Neural progenitor cell (in vitro differentiated cells): ENCODE measurements at regions not wholly inside any gene's neighbourhood (a gene's known extent, or its start where the extent isn't known, plus 50 kb on each side); places are given as distances from the start of the nearest gene placed in this dataset.

ENCODE experiments used
- DNase-seq: peaks from one replicate; pipeline ENCODE4 v3.0.0-alpha.2; 2016; ENCODE audit warnings: low spot score
- H2AFZ ChIP-seq: fragments of 200-600 bp; sonication (generic); replicated peaks from 2 replicates; pipeline ENCODE4 v1.6.1; 2016; ENCODE audit warnings: antibody characterized with exemption
- H3F3A ChIP-seq: fragments of 200-600 bp; sonication (generic); 2 replicates; pipeline ENCODE4 v1.6.1; 2016; ENCODE audit warnings: antibody characterized with exemption, low read depth
- H3K27ac ChIP-seq: fragments of 200-600 bp; sonication (generic); 2 replicates; pipeline ENCODE4 v1.5.1; 2016; ENCODE audit warnings: mild to moderate bottlenecking
- H3K27me3 ChIP-seq: fragments of 200-600 bp; sonication (generic); 2 replicates; pipeline ENCODE4 v1.6.1; 2016; ENCODE audit warnings: mild to moderate bottlenecking, moderate library complexity
- H3K36me3 ChIP-seq: fragments of 200-600 bp; sonication (generic); 2 replicates; pipeline ENCODE4 v1.5.1; 2016
- H3K4me1 ChIP-seq: fragments of 200-600 bp; sonication (generic); 2 replicates; pipeline ENCODE4 v1.6.1; 2016; ENCODE audit warnings: mixed run types
- H3K4me2 ChIP-seq: fragments of 200-600 bp; sonication (generic); 2 replicates; pipeline ENCODE4 v1.6.1; 2016
- H3K4me3 ChIP-seq: fragments of 200-600 bp; sonication (generic); 2 replicates; pipeline ENCODE4 v1.5.1; 2016
- H3K79me2 ChIP-seq: fragments of 200-600 bp; sonication (generic); 2 replicates; pipeline ENCODE4 v1.6.1; 2016; ENCODE audit warnings: low read depth
- H3K9ac ChIP-seq: fragments of 200-600 bp; sonication (generic); 2 replicates; pipeline ENCODE4 v1.6.1; 2016
- H3K9me3 ChIP-seq: fragments of 200-600 bp; sonication (generic); 2 replicates; pipeline ENCODE4 v1.5.1; 2016; ENCODE audit warnings: low read depth
- H4K20me1 ChIP-seq: fragments of 200-600 bp; sonication (generic); 2 replicates; pipeline ENCODE4 v1.6.1; 2016; ENCODE audit warnings: low read depth
- H3K27ac Mint-ChIP-seq: 3 replicates; pipeline ENCODE4 v1.8.0; 2021; ENCODE audit warnings: mixed read lengths
- H3K27me3 Mint-ChIP-seq: 2 replicates; pipeline ENCODE4 v1.8.0; 2022; ENCODE audit warnings: low read depth, mild to moderate bottlenecking, inconsistent platforms, moderate library complexity, mixed read lengths; ENCODE audit not compliant: insufficient read depth
- H3K36me3 Mint-ChIP-seq: 3 replicates; pipeline ENCODE4 v1.8.0; 2021; ENCODE audit warnings: mixed read lengths
- H3K4me1 Mint-ChIP-seq: 3 replicates; pipeline ENCODE4 v1.8.0; 2021; ENCODE audit warnings: mixed read lengths
- H3K4me3 Mint-ChIP-seq: 3 replicates; pipeline ENCODE4 v1.8.0; 2021; ENCODE audit warnings: mild to moderate bottlenecking, moderate library complexity, mixed read lengths
- H3K9me3 Mint-ChIP-seq: 3 replicates; pipeline ENCODE4 v1.8.0; 2020; ENCODE audit warnings: mixed read lengths
- CTCF ChIP-seq: fragments of 200-600 bp; sonication (generic); IDR thresholded peaks from 2 replicates; pipeline ENCODE4 v1.5.1; 2017; ENCODE audit warnings: antibody characterized with exemption, mild to moderate bottlenecking
- EZH2 ChIP-seq: fragments of 200-600 bp; sonication (generic); IDR thresholded peaks from 2 replicates; pipeline ENCODE4 v1.6.1; 2017; ENCODE audit warnings: antibody characterized with exemption, mild to moderate bottlenecking, moderate library complexity
- EZH2phosphoT487 ChIP-seq: fragments of 200-600 bp; sonication (generic); IDR thresholded peaks from 2 replicates; pipeline ENCODE4 v1.6.1; 2017; ENCODE audit warnings: antibody characterized with exemption

- no peaks in the 10 kb centered on the region for H3K79me2 ChIP-seq
- no peaks in the 10 kb centered on the region for H3K9me3 ChIP-seq
- H4K20me1 ChIP-seq: no peaks in the 10 kb centered on the region
- no peak overlapping the region for H3K9ac ChIP-seq
- no peak overlapping the region for H3K4me2 ChIP-seq
- H3F3A ChIP-seq: no peaks in the 10 kb centered on the region
- H3K27ac ChIP-seq: no peak overlapping the region
- Mint-ChIP-seq H3K9me3 (peaks cover 2% of the 10 kb centered on the region), H3K36me3 (no peaks in the 10 kb centered on the region), H3K4me3 (no peak overlapping the region), H3K27ac (peak overlapping the region; percentile 14), H3K27me3 (peaks cover 7% of the 10 kb centered on the region), H3K4me1 (peaks cover 8% of the 10 kb centered on the region)
- H3K36me3 ChIP-seq: no peaks in the 10 kb centered on the region
- H3K27me3 ChIP-seq: no peaks in the 10 kb centered on the region
- H3K4me1 ChIP-seq: no peaks in the 10 kb centered on the region
- no peak for TF ChIP-seq EZH2
- TF ChIP-seq EZH2phosphoT487: no peak
- TF ChIP-seq CTCF: no peak
- no peak overlapping the region for H2AFZ ChIP-seq
- no peak overlapping the region for H3K4me3 ChIP-seq
- DNase-seq: no peak
Measured at GRCh38 chr17:79428988-79429387, 181.9 kb downstream of the RBFOX3 start.

GRCh38 chr17:79427621-79428539, 183.0 kb downstream of the RBFOX3 start:
- Histone ChIP-seq H2AFZ (no peak overlapping the region), H3K4me1 (no peaks in the 10 kb centered on the region), H4K20me1 (no peaks in the 10 kb centered on the region), H3K4me3 (no peak overlapping the region), H3K79me2 (no peaks in the 10 kb centered on the region), H3K9me3 (no peaks in the 10 kb centered on the region), H3F3A (no peaks in the 10 kb centered on the region), H3K27me3 (no peaks in the 10 kb centered on the region), H3K4me2 (no peak overlapping the region), H3K9ac (no peak overlapping the region), H3K27ac (no peak overlapping the region), H3K36me3 (no peaks in the 10 kb centered on the region)
- peaks cover 13% of the 10 kb centered on the region for H3K27me3 Mint-ChIP-seq
- H3K4me3 Mint-ChIP-seq: no peak overlapping the region
- no peak for TF ChIP-seq CTCF
- no peak for TF ChIP-seq EZH2
- no peak for TF ChIP-seq EZH2phosphoT487
- peaks cover 8% of the 10 kb centered on the region for H3K4me1 Mint-ChIP-seq
- DNase-seq: no peak
- H3K36me3 Mint-ChIP-seq: no peaks in the 10 kb centered on the region
- H3K27ac Mint-ChIP-seq: no peak overlapping the region
- no peaks in the 10 kb centered on the region for H3K9me3 Mint-ChIP-seq

GRCh38 chr17:79425686-79426085, 185.2 kb downstream of the RBFOX3 start:
- H3K36me3 Mint-ChIP-seq: no peaks in the 10 kb centered on the region
- no peak overlapping the region for H3K4me3 Mint-ChIP-seq
- H3K27ac ChIP-seq: no peak overlapping the region
- H3K4me3 ChIP-seq: no peak overlapping the region
- H3K9me3 Mint-ChIP-seq: no peaks in the 10 kb centered on the region
- no peak overlapping the region for H3K4me2 ChIP-seq
- H3K4me1 Mint-ChIP-seq: peaks cover 12% of the 10 kb centered on the region
- H3K9ac ChIP-seq: no peak overlapping the region
- TF ChIP-seq EZH2 (no peak), CTCF (no peak), EZH2phosphoT487 (no peak)
- H3K27me3 Mint-ChIP-seq: peaks cover 15% of the 10 kb centered on the region
- H4K20me1 ChIP-seq: no peaks in the 10 kb centered on the region
- H3K9me3 ChIP-seq: no peaks in the 10 kb centered on the region
- H2AFZ ChIP-seq: no peak overlapping the region
- peaks cover 4% of the 10 kb centered on the region for H3K4me1 ChIP-seq
- DNase-seq: no peak
- H3K79me2 ChIP-seq: no peaks in the 10 kb centered on the region
- H3F3A ChIP-seq: no peaks in the 10 kb centered on the region
- no peaks in the 10 kb centered on the region for H3K36me3 ChIP-seq
- no peak overlapping the region for H3K27ac Mint-ChIP-seq
- no peaks in the 10 kb centered on the region for H3K27me3 ChIP-seq
